SK-N-SH (cell line): ENCODE measurements at regions not wholly inside any gene's neighbourhood (a gene's known extent, or its start where the extent isn't known, plus 50 kb on each side); places are given as distances from the start of the nearest gene placed in this dataset.

Experiments used
- CTCF ChIA-PET: fragments of 300-600, 350-600 bp; formaldehyde crosslinking; extraction: SDS; loops from one replicate; lab custom pipeline; 2021; lab: Yijun Ruan, JAX
- POLR2A ChIA-PET: fragments of 350-600 bp; sonication (Branson Sonifier 250); formaldehyde crosslinking; extraction: SDS; loops from one replicate; lab custom pipeline; 2020; ENCODE audit warnings: antibody characterized with exemption, inconsistent platforms; lab: Yijun Ruan, JAX
- DNase-seq: peaks from one replicate; pipeline ENCODE4 v3.0.0; 2012
- H2AFZ ChIP-seq: fragments of 200-600 bp; sonication (generic); 2 replicates; pipeline ENCODE4 v1.8.1; 2016; ENCODE audit warnings: antibody characterized with exemption, mild to moderate bottlenecking, low read depth
- H3F3A ChIP-seq: fragments of 200-600 bp; sonication (generic); replicated peaks from 2 replicates; pipeline ENCODE3; 2016; ENCODE audit warnings: antibody characterized with exemption, mild to moderate bottlenecking; ENCODE audit not compliant: insufficient read depth
- H3K27ac ChIP-seq, 2 experiments: fragments of 200-500 bp in 1 of 2; fragments of 200-600 bp in 1 of 2; sonication (Bioruptor generic) in 1 of 2; sonication (generic), shearing (Covaris generic) in 1 of 2; 2 replicates each; pipeline versions ENCODE4 v1.5.1 to v1.6.1; 2014 to 2016; ENCODE audit warnings: low read depth in 2 of 2, inconsistent platforms in 1 of 2, low read length in 1 of 2, mild to moderate bottlenecking in 1 of 2, mixed read lengths in 1 of 2
- H3K27me3 ChIP-seq: fragments of 200-600 bp; sonication (generic), shearing (Covaris generic); 2 replicates; pipeline ENCODE4 v1.6.1; 2016; ENCODE audit warnings: mixed run types; ENCODE audit not compliant: insufficient read depth
- H3K36me3 ChIP-seq, 2 experiments: fragments of 200-500 bp in 1 of 2; fragments of 200-600 bp in 1 of 2; sonication (Bioruptor generic) in 1 of 2; sonication (generic) in 1 of 2; replicated peaks in 1 of 2; 2 replicates each; pipeline versions ENCODE3 to v1.5.1; 2014 to 2016; ENCODE audit warnings: low read length in 1 of 2, mild to moderate bottlenecking in 1 of 2; ENCODE audit not compliant: insufficient read depth in 2 of 2, control insufficient read depth in 1 of 2
- H3K4me1 ChIP-seq, 2 experiments: fragments of 200-500 bp in 1 of 2; fragments of 200-600 bp in 1 of 2; sonication (Bioruptor generic) in 1 of 2; sonication (generic), shearing (Covaris generic) in 1 of 2; 2 replicates each; pipeline versions ENCODE4 v1.5.1 to v1.6.1; 2014 to 2016; ENCODE audit warnings: low read depth in 1 of 2, low read length in 1 of 2, mixed run types in 1 of 2; ENCODE audit not compliant: insufficient read depth in 2 of 2, control insufficient read depth in 1 of 2
- H3K4me2 ChIP-seq: fragments of 200-600 bp; sonication (generic), shearing (Covaris generic); 2 replicates; pipeline ENCODE4 v1.6.1; 2017; ENCODE audit warnings: mixed run types
- H3K4me3 ChIP-seq, 2 experiments: fragments of 200-500 bp in 1 of 2; fragments of 200-600 bp in 1 of 2; sonication (Bioruptor generic) in 1 of 2; sonication (generic), shearing (Covaris generic) in 1 of 2; 2 replicates each; pipeline versions ENCODE4 v1.5.1 to v1.8.1; 2014 to 2016; ENCODE audit warnings: low read depth in 2 of 2, inconsistent platforms in 1 of 2, low read length in 1 of 2, mild to moderate bottlenecking in 1 of 2, mixed read lengths in 1 of 2, moderate library complexity in 1 of 2
- H3K79me2 ChIP-seq: fragments of 200-600 bp; sonication (generic); 2 replicates; pipeline ENCODE4 v1.8.1; 2017; ENCODE audit warnings: mild to moderate bottlenecking; ENCODE audit not compliant: insufficient read depth
- H3K9ac ChIP-seq: fragments of 200-600 bp; sonication (generic); 2 replicates; pipeline ENCODE4 v1.6.1; 2017; ENCODE audit warnings: mixed run types
- H3K9me2 ChIP-seq: fragments of 200-600 bp; sonication (generic); 2 replicates; pipeline ENCODE4 v1.6.1; 2017; ENCODE audit warnings: mixed run types
- H3K9me3 ChIP-seq: fragments of 200-600 bp; sonication (generic); 2 replicates; pipeline ENCODE4 v1.6.1; 2017; ENCODE audit warnings: mixed run types, mild to moderate bottlenecking, moderate library complexity
- H4K20me1 ChIP-seq: fragments of 200-600 bp; sonication (generic); 2 replicates; pipeline ENCODE4 v1.6.1; 2017; ENCODE audit warnings: mild to moderate bottlenecking, mixed run types; ENCODE audit not compliant: insufficient read depth
- CHD2 ChIP-seq: fragments of 150-350 bp; IDR thresholded peaks from 2 replicates; pipeline ENCODE4 v1.6.1; 2018; ENCODE audit warnings: low read length; ENCODE audit not compliant: partially characterized antibody
- EP300 ChIP-seq, 2 experiments: IDR thresholded peaks; 2 replicates each; pipeline versions ENCODE4 v1.4.0 to v1.6.1; 2012; ENCODE audit warnings: borderline replicate concordance in 1 of 2, low read depth in 1 of 2, low read length in 1 of 2
- FOXJ3 ChIP-seq: sonication (generic); formaldehyde crosslinking; IDR thresholded peaks from 2 replicates; pipeline ENCODE4 v1.5.1; 2020; ENCODE audit warnings: mild to moderate bottlenecking, missing genetic modification reagents
- GABPA ChIP-seq: IDR thresholded peaks from 2 replicates; pipeline ENCODE4 v1.4.0; 2012; ENCODE audit warnings: low read depth, mild to moderate bottlenecking
- MEF2A ChIP-seq: IDR thresholded peaks from 2 replicates; pipeline ENCODE4 v1.4.0; 2012; ENCODE audit warnings: low read depth, borderline replicate concordance
- MXI1 ChIP-seq: IDR thresholded peaks from 2 replicates; pipeline ENCODE4 v1.6.1; 2012; ENCODE audit warnings: mild to moderate bottlenecking, low read depth, low read length, improper control_type of control experiment
- NRF1 ChIP-seq: IDR thresholded peaks from 2 replicates; pipeline ENCODE4 v1.6.1; 2012; ENCODE audit warnings: low read depth, mild to moderate bottlenecking, low read length
- POLR2AphosphoS5 ChIP-seq: IDR thresholded peaks from 2 replicates; pipeline ENCODE4 v1.6.1; 2012; ENCODE audit warnings: low read depth, low read length
- RAD21 ChIP-seq: IDR thresholded peaks from 2 replicates; pipeline ENCODE4 v1.6.1; 2012; ENCODE audit warnings: mild to moderate bottlenecking, low read length
- RXRA ChIP-seq: IDR thresholded peaks from 2 replicates; pipeline ENCODE4 v1.4.0; 2012; ENCODE audit warnings: low read depth, mild to moderate bottlenecking, borderline replicate concordance
- SIN3A ChIP-seq: IDR thresholded peaks from 2 replicates; pipeline ENCODE4 v1.6.1; 2012; ENCODE audit warnings: low read depth, mild to moderate bottlenecking, low read length, moderate library complexity, borderline replicate concordance
- TAF1 ChIP-seq: IDR thresholded peaks from 2 replicates; pipeline ENCODE4 v1.6.1; 2012; ENCODE audit warnings: low read depth, mild to moderate bottlenecking, low read length, moderate library complexity, borderline replicate concordance
- YY1 ChIP-seq: IDR thresholded peaks from 2 replicates; pipeline ENCODE4 v1.4.0; 2012; ENCODE audit warnings: low read depth, mild to moderate bottlenecking
- whole genome bisulfite sequencing: methylation state at CpG from one replicate; pipeline ENCODE4 v1.1.6; 2017; ENCODE audit warnings: low lambda C conversion rate; 5-methylcytosine and 5-hydroxymethylcytosine counted together
- TF ChIP-seq, protein P1 (sequence below): fragments of 150-350 bp; IDR thresholded peaks from 2 replicates; pipeline ENCODE4 v1.6.1; 2016; ENCODE audit warnings: mild to moderate bottlenecking, low read depth, low read length
- TF ChIP-seq, protein P2 (sequence below): IDR thresholded peaks from 2 replicates; pipeline ENCODE4 v1.4.0; 2012; ENCODE audit warnings: low read depth, borderline replicate concordance

DNA sequence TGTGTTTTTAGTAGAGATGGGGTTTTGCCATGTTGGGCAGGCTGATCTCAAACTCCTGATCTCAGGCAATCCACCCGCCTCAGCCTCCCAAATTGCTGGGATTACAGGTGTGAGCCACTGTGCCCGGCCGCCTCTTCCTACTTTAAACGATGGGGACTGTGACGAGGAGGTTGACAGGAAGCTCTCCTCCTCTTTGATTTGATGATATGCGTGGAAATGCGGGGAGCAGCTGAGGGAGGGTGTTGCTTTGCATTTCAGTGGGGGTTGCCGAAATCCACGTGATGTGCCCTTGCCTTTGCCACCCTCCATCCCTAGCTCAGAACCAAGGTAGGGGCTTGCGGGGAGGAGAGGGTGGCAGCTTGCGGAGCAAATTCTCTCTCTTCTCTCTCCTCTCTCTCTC is 189.6 kb downstream of the AACS start:
- ChIA-PET POLR2A (no interaction called here), CTCF (interaction anchor here (0.6 kb wide), 1 partner anchor 11 kb away, joined by 3 read pairs; no protein-coding TSS in a partner anchor)
- Histone ChIP-seq H3K79me2 (no peaks in the 10 kb centered on the region), H3K36me3 (no peaks in the 10 kb centered on the region), H3K4me1 (no peaks in the 10 kb centered on the region), H4K20me1 (no peaks in the 10 kb centered on the region), H3K9me2 (no peaks in the 10 kb centered on the region), H3K9me3 (no peaks in the 10 kb centered on the region), H2AFZ (no peak overlapping the region), H3K4me2 (no peak overlapping the region), H3K27me3 (no peaks in the 10 kb centered on the region), H3F3A (no peaks in the 10 kb centered on the region), H3K4me3 (no peak overlapping the region), H3K27ac (no peak overlapping the region), H3K9ac (no peak overlapping the region)
- DNase-seq = no peak
- TF ChIP-seq GABPA (no peak), MEF2A (no peak), SIN3A (no peak), FOXJ3 (CRISPR knock-in tag) (no peak), RXRA (no peak), YY1 (no peak)
- TF ChIP-seq, protein P1, sequence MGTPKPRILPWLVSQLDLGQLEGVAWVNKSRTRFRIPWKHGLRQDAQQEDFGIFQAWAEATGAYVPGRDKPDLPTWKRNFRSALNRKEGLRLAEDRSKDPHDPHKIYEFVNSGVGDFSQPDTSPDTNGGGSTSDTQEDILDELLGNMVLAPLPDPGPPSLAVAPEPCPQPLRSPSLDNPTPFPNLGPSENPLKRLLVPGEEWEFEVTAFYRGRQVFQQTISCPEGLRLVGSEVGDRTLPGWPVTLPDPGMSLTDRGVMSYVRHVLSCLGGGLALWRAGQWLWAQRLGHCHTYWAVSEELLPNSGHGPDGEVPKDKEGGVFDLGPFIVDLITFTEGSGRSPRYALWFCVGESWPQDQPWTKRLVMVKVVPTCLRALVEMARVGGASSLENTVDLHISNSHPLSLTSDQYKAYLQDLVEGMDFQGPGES = no peak
- TF ChIP-seq, protein P2, sequence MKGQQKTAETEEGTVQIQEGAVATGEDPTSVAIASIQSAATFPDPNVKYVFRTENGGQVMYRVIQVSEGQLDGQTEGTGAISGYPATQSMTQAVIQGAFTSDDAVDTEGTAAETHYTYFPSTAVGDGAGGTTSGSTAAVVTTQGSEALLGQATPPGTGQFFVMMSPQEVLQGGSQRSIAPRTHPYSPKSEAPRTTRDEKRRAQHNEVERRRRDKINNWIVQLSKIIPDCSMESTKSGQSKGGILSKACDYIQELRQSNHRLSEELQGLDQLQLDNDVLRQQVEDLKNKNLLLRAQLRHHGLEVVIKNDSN = no peak
- 44% methylated on average over 11 of the region's 11 CpGs for WGBS

DNA sequence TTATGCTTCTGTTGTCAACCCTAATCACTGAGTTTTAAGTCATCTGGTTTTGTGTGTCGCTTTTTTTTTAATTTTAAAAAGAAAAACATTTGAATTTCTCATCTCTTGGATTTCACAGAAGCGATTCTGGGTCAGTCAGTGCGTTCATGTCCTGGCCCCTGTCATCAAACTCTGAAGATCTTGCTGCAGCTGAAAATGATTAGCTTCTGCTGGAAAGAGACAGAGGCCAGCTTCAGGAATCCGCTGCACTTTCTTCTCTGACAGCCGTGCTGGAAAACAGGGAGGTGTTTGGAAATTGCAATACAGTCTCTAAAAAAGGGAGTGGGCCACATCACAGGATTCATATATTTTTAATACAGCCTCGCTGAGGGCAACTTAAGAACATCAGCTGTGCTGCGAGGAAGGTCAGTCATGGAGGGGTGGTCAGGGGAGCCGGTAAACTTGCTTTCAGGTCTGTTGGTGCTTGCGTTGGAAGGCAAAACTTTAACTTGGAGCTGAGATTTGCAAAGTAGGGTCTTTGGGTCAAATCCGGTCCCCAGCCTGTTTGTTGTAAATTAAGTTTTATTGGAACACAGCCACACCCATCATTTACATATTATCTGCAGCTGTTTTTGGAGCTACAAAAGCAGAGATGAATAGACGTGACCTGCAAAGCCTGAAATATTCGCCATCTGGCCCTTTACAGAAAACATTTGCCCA is 190.8 kb downstream of the AACS start:
- no peaks in the 10 kb centered on the region for H3F3A ChIP-seq
- no peak overlapping the region for H3K4me2 ChIP-seq
- no peak overlapping the region for H3K4me3 ChIP-seq
- no peak overlapping the region for H3K27ac ChIP-seq
- no peaks in the 10 kb centered on the region for H3K36me3 ChIP-seq
- no peak overlapping the region for H3K9ac ChIP-seq
- no peaks in the 10 kb centered on the region for H4K20me1 ChIP-seq
- TF ChIP-seq POLR2AphosphoS5 = no peak
- no peak for TF ChIP-seq NRF1
- no peak for TF ChIP-seq MXI1
- TF ChIP-seq CHD2 = no peak
- TF ChIP-seq EP300 (IDR thresholded peaks at IDR 0.05; ENCODE audit: borderline replicate concordance in 1 of 2, low read depth in 1 of 2, low read length in 1 of 2) = no peak
- TF ChIP-seq TAF1 = no peak
- TF ChIP-seq YY1 = no peak
- no peak for TF ChIP-seq RAD21
- POLR2A ChIA-PET = no interaction called here
- no peaks in the 10 kb centered on the region for H3K9me2 ChIP-seq
- H3K79me2 ChIP-seq = no peaks in the 10 kb centered on the region
- no peaks in the 10 kb centered on the region for H3K27me3 ChIP-seq
- DNase-seq = no peak
- 18% methylated on average over 12 of the region's 12 CpGs for WGBS
- no peaks in the 10 kb centered on the region for H3K9me3 ChIP-seq
- H2AFZ ChIP-seq = no peak overlapping the region
- no peaks in the 10 kb centered on the region for H3K4me1 ChIP-seq
- CTCF ChIA-PET = no interaction called here
